ENCODE measurements at regions not wholly inside any gene's neighbourhood (a gene's known extent, or its start where the extent isn't known, plus 50 kb on each side); places are given as distances from the start of the nearest gene placed in this dataset.

GRCh38 chr11:119874660-119875238 lies 145.7 kb upstream of the NECTIN1 start:
- no peak for TF ChIP-seq CTCF (IDR thresholded peaks at IDR 0.05)
- TF ChIP-seq POLR2AphosphoS5 (IDR thresholded peaks at IDR 0.05) = no peak
- TF ChIP-seq EP300 (IDR thresholded peaks at IDR 0.05) = no peak
- no peak for TF ChIP-seq POLR2A (IDR thresholded peaks at IDR 0.05; ENCODE audit: low read depth)
